ENCODE measurements at regions not wholly inside any gene's neighbourhood (a gene's known extent, or its start where the extent isn't known, plus 50 kb on each side); places are given as distances from the start of the nearest gene placed in this dataset.

DNA sequence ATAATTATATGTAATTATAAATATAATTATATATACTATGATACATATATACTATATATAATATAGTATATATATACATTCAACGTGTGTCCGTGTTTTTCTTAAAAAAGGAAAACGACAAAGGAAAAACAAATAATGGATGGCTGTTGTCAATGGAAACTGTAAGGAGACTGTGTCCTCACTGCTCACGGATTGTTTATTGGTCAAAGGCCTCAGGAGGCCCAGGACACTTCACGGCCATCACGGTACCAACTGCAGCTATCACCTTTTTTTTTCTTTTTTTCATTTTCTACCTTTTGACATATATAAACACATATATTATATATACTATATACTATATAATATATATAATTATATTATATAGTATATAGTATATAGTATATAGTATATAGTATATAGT, 113.4 kb downstream of the SPTSSA start:
- DNase-seq = no peak

DNA sequence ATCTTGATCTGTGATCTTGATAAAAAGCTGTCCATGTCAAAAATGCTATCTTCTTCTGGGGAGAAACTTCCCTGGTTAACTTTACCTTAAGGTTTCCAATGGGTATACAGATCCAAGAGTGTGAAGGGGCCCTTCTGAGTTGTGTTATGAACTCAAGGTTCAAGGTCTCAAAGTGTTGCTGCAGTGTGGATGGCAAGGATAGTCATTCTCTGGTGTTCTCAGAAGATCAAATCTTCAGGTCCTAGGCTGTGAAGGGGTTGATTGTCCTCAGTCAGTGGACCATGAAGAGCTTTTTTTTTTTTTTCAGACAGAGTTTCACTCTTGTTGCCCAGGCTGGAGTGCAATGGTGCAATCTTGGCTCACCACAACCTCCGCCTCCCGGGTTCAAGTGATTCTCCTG, 114.4 kb downstream of the SPTSSA start:
- DNase-seq = no peak

DNA sequence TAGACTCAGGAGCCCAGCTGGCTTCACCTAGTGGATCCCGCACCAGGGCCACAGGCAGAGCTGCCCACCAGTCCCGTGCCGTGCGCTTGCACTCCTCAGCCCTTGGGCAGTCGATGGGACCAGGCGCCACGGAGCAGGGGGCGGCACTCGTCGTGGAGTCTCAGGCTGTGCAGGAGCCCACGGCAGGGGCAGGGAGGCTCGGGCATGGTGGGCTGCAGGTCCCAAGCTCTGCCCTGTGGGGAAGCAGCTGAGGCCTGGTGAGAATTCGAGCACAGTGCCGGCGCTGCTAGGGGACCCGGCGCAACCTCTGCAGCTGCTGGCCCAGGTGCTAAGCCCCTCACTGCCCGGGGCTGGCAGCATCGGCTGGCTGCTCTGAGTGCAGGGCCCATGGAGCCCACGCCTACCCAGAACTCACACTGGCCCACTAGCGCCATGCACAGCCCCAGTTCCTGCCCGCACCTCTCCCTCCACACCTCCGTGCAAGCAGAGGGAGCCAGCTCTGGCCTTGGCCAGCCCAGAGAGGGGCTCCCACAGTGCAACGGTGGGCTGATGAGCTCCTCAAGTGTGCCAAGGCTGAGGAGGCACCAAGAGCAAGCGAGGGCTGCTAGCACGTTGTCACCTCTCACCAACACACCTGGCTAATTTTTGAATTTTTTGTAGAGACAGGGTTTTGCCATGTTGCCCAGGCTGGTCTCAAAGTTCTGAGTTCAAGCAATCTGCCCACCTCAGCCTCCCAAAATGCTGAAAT, 116.1 kb downstream of the SPTSSA start:
- no peak for DNase-seq

DNA sequence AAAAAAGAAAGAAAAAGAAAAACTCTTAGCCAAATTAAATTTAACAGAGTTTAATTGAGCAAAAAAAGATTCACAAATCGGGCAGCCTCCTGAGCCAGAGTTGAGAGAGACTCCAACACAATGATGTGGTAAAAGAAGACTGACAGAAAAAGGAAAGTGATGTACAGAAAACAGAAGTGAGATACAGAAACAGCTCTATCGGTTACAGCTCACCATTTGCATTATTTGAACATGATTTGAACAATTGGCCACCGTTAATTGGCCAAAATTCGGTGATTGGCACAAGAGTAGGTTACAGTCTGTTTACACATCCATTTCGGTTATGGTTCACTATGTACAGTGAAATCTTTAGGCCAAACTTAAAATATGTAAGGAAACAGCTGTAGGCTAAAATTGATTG, 117.7 kb downstream of the SPTSSA start:
- no peak for DNase-seq

DNA sequence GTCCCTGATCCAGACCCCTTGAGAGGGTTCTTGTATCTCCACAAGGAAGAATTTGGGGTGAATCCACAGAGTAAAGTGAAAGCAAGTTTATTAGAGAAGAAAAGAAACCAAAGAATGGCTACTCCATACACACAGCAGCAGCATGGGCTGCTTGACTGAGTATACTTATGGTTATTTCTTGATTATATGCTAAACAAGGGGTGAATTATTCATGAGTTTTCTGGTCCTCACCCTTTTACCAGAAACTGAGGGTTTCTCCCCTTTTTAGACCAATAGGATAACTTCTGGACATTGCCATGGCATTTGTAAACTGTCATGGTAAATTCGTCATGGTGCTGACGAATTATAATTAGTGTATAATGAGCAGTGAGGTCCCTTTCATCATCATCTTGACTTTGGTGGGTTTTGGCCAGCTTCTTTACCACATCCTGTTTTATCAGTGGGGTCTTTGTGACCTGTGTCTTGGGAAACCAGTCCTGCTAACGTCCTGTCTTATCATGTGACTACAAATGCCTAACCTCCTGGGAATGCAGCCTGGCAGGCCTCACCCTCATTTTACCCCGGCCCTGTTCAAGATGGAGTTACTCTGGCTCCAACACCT, 121.9 kb downstream of the SPTSSA start:
- DNase-seq = peak; percentile 17

DNA sequence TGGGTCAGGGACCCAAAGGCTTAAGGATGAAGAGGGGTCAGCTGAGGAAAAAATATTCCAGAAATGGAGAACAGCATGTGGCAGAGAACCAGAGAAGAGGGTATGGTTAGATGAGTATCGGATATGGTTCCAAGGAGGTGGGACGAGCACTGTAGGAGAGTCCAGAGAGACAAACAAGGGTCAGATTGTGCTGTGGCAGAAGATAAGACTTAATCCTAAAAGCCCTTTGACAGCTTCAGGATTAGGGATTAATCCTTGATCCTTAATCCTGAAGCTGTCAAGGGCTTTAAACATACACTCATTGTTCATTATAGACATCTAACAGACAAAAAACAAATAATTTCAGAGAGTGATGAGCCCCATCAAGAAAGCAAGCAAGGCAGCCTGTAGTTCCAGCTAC, 124.0 kb downstream of the SPTSSA start:
- DNase-seq = no peak

DNA sequence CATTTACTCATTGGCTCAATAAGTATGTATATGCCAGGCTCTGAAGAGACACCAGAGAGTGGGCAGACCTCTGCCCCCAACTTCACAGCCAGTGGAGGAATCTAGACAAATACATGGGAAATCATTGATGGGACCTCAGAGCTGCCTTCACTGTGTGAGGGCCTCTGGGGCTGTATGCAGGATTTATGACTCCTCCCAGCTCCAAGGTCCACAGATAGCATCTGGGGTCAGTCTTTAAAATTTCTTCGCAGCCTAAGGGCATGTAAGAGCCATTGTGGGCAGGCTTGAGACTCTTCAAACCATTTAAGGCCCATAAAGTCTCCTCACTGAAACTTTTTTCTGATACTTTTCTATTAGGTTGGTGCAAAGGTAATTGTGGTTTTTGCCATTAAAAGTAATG, 125.5 kb downstream of the SPTSSA start:
- DNase-seq = no peak

DNA sequence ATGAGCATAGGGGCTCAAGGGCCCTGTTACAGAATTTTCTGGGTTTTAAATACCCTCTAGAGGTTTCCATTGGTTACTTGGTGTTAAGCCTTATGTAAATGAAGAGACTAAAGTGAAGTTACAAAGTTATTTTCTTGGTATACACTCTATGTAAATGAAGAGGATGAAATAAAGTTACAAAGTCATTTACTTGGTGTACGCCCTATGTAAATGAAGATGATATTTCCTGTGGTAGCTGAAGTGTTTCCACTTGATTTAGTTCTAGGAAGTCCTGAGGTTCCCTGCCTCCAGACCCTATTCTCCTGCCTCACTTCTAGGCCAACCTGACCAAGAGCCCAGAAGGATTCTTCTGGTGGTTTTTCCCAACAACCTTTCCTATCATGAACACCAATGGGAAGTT, 126.1 kb downstream of the SPTSSA start:
- DNase-seq = no peak

DNA sequence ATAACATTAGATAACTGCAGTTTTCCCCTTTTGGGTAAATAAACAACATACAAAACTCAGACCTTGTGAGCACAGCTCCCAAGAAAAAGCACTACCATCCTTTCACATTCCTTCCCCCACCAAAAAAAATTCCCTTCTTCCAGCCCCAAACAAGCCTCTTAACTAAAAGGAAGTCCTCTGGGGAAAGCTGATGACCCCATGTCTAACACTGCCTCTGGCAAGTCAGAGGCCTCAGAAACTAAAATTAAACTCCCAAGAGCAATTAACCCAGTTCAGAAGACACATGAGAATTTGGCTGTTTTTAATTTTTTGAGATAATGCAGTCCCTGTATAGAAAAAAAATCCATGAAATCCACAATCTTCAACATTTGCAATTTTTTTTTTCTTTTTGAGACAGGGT, 127.7 kb downstream of the SPTSSA start:
- no peak for DNase-seq

DNA sequence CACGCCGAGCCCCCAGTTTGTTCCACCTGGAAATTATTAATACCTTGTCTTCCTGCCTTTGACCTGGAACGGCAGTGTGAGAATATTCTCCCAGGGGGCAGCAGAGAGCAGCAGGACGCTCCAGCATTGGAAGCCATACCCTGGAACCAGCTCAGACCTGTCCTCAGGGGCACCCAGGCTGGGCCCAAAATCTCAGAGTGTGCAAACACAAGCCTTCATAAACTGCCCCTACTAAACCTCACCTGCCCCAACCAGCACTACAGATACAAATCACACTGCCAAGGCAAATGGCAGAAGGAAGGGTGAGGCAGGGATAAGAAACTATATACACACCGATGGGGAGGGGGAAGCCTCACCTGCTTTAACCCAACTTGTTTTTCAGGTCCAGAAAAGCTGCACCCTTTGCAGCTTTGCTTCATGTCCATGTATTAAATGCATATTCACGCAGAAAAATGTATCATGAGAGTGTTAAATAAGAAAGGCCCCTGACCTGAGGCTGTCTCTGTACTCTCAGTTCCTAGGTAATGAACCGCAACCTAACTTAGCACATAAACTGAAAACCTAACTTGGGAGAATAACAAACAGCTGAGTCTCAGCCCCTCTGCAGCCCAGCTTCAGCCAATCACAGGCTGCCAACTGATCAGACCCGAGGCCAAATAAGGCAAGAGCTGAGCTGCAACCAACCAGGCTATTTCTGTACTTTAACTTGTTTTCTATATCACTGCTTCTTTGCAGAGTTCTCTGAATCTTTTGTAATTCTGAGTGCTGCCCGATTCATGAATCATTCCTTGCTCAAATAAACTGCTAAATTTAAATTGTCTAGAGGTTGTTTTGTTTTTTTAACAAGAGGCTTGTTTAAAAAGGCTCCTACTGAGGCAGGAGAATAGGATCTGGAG, 130.1 kb downstream of the SPTSSA start:
- DNase-seq = peak; percentile 53

DNA sequence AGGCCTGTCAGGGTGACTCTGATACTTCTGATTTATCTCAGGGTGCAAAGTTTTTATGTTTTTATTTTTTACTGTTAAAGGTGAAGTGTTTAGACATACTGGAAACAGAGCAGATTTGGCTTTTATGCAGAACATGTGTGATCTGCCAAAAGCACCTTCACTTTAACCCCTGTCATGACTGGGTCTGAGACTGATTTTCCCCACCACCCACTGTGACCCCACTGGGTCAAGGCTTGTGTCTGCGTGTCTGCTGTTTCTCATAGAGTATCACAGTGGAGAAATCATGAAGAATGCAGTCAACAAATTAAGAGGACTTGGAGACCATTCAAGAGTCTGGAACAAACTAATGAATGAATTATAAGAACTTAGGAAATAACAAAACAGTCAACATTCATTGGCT, 131.2 kb downstream of the SPTSSA start:
- DNase-seq = no peak

DNA sequence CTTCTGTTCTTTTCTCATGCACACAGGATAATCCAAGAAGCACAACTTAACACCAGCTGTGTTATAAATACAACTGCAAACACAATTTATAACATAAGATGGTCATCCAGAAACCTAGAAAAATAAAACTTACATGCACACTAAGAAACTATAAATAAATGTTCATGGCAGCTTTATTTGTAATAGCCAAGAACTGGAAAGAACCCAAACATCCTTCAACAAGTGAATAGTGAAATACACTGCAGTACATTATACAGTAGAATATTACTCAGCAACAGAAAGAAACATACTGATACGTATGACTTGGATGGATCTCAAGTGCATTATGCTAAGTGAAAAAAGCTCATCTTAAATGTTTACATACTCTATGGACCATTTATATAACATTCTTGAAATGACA, 132.7 kb downstream of the SPTSSA start:
- no peak for DNase-seq

DNA sequence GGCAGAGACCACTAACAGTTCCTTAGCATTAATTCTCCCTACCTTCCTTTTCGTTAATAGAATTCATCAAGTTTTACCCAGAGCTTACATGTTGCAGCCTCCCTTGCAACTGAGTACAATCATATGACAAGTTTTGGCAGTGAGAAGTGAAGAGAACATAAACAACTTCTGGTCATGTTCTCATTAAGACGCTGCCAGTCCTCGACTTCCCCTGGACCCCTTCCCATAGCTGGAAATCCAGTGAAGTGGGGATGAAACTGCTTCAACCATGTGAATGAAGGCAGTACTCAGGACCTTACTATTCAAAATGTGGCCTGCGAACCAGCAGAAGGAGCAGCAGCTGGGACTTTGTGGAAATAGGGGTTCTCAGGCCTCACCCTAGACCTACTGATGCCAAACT, 133.9 kb downstream of the SPTSSA start:
- DNase-seq = no peak

DNA sequence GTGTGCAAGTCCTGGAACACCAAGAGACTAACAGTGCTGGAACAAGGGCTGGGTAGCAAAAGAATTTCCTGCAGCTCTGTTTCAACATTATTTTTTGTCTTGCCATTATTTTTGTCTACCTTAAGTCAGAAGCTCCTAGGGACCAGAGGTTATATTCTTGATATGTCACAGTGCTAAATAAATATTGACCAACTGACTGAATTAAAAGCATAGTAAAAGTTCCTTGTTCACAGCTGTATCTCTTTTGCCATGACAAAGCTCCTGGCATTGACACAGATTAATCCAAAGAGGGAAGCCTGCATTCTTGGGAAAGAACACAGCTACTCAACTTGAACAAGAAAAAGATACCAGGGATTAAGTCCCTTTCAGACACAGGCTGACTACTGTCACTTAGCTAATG, 136.5 kb downstream of the SPTSSA start:
- DNase-seq = no peak

DNA sequence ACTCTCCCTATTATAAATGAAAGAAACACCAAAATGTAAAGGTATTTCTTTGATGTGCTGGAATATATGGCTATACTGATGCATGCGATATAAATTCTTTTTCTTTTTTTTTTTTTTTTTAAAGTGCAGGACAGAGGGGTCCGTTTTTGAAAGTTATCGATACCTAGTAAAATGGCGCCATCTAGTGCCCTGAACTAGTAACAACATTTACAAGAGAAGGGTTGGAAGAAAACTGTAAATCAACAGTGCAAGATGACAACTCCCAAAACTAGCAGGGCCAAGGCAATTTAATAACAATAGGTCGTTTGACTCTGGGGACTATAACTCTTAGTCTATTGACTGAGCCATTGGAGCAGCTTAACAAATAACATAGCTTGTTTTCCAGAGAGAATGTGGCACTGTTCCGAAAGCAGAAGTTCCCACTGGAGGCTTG, 137.7 kb downstream of the SPTSSA start:
- peak; percentile 37 for DNase-seq

DNA sequence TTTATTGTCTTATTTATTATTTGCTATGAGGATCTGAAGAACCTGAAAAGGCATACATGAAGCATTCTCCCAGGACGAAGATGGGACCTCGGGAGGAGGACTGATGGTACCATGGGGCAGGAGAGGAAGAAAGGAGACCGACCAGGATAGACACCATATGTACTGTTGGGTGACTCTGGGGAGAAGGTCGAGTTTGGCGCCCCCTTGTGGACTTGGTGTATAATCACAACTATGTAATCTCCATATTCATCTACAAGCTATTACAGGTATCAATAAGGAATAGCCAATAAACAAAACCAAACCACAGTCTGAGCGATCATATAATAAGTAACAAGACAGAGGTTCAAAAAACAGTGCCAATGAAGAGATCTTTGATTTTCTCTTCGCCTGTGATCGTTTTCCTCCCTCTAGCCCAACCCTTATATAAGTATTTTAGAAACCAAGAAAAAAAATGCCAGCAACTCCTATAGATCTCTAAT, 139.1 kb downstream of the SPTSSA start:
- peak; percentile 58 for DNase-seq

DNA sequence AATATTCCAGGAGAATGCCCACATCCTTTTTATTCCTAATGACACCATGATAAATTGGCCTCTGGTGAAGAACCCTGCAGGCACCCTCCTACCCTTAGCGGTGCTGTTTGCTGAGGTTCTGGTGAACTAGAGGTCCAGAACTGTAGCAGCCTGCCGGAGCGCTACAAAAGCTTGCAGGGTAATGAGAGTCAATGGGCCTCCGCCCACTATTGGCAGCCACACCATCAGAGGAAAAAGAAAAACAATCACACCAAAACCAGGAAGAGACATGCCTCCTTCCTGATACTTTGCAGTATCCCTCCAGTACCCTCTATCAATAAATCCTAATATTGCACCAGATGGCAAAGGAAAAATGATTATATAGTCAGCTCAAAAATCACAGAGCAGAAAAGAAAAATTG, 142.9 kb downstream of the SPTSSA start:
- DNase-seq = no peak

DNA sequence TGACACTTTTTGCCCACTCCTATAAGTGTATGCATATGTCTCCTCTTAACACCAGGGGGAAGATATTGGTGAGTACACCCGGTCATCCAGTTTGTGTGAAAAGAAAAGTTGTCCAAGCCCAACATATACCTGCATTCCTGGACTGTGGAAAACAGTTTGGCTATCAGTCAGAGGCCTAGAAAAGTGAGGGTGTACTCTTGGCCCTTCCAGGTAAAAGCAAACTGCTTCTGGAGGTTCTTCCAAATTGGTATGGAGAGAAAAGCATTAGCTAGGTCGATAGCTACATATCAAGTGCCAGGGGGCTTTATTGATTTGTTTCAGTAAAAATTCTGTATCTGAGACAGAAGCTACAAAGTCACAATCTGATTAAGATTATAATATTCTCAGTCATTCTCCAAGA, 144.0 kb downstream of the SPTSSA start:
- DNase-seq = no peak

DNA sequence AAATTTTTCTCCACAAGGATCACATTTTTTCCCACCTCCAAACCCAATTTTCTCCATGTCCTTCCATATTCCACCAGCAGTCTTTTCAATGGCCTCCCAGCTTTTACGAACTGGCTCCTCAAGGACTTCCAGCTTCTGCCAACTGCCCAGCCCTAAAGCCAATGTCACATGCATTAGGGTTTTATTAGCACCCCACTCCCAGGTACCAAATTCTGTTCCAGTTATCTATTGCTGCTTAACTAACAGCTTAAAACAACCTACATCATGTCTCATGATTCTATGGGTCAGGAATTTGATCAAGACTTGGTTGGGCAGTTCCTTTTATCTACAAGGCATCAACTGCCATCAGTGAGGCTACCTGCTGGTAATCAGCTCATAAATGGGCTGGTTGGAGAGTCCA, 151.3 kb downstream of the SPTSSA start:
- no peak for DNase-seq

DNA sequence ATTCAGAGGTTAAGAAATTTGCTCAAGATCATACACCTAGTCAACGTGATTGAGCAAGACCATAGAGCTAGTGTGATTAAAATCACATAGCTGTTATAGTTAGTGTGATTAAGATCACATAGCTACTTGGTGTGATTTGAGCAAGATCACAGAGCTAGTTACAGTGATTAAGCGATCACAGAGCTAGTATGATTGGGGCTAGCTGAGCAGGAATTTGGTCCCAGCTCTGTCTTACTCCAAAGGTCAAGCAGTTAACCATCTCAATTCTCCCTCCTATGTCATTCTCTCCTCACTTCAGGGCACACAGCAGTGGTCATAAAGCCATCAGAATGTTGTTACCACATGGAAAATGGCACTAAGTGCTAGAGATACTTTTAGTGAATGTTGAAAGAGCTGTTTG, 158.2 kb downstream of the SPTSSA start:
- no peak for DNase-seq

DNA sequence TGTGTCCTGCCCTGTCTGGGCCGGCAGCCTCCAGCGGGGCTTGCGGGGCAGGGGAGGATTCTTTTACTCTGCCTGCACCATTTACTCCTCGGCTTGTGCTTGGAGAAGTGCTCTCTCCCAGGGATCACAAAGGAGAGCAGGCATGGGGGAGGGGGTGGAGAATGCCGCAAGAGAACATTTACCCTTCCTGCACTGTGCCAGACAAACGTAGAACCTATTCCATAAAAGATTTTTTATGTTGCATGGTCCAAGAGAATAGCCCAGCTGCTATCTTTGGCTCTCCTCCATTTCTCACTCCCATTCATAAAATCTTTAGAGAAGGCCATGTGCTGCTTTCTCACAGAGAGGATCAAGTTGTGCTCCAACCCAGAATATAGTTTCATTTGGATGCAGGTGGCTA, 159.4 kb downstream of the SPTSSA start:
- no peak for DNase-seq

DNA sequence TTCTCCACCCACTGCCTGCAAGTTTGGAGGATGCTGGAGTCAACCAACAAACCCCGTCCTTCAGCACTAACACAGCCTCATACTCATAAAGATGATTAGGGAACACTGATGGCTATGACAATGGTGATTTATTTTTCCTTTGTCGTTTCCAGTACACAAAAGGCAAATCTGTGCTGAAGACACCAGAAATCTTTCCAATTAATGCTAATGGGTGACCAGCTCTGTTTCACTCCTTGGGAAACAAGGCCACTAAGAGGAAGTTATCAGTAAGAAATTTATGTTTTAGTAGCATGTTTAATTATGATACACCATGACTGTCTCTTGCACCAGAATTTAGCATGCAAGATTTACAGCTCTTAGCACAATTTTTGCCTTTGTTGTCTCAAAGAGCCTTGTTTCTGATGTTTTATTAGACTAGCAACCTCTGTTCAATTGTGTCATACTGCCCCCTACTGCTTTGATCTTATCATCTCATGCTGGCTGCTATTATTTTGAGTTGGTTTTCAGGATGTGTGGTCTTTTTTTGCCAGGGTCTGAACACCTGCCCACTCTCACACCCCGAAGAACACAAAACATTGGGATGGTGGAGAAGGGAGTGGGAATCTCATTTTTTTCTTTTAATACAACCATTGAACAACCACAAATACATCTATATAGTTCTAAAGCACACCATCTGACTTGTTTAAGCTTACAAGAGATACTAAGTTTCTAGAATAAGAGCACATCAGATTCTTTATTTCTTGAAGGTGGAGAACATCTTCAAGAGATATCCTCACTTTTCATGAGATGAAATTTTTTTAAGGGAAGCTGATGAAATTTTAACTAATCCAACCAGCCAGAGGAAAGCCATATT, 160.9 kb downstream of the SPTSSA start:
- DNase-seq = peak; percentile 25

DNA sequence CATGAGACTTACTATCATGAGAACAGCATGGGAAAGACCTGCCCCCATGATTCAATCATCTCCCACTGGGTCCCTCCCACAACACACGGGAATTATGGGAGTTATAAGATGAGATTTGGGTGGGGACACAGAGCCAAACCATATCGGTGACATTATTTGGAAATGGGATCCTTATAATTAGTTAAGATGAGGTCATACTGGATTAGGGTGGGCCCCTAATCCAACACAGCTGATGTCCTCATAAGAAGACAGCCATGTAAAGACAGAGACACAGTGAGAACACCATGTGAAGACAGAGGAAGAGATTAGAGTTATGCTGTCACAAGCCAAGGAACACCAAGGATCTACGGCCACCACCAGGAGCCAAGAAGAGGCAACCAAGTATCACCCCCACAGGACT, 161.7 kb downstream of the SPTSSA start:
- no peak for DNase-seq

Measured in fibroblast of skin of right biceps (primary cell).